ENCODE measurements at regions not wholly inside any gene's neighbourhood (a gene's known extent, or its start where the extent isn't known, plus 50 kb on each side); places are given as distances from the start of the nearest gene placed in this dataset.

- no TSS peak for BruUV-seq (replicated peaks)
- CTCF ChIA-PET (ENCODE audit: unreplicated experiment), result no interaction called here
These were observed 263.2 kb downstream of the TOX3 start for GRCh38 chr16:52283584-52284375.

GRCh38 chr16:52283018-52283417 lies 263.9 kb downstream of the TOX3 start:
- intact Hi-C loops (cut with micrococcal nuclease; ENCODE audit: unreplicated experiment), result no loop called here
- no peaks in the 10 kb centered on the region for H3K9me2 ChIP-seq (ENCODE audit: insufficient read depth, low read length)
- no TSS peak for BruUV-seq (replicated peaks)

More at GRCh38 chr16:52283584-52284375, 263.2 kb downstream of the TOX3 start:
- Histone ChIP-seq H3K9me3 (ENCODE audit: low read length) (no peaks in the 10 kb centered on the region), H3K4me2 (ENCODE audit: low read length) (no peak overlapping the region), H3K9me2 (ENCODE audit: insufficient read depth, low read length) (no peaks in the 10 kb centered on the region), H3K27ac (ENCODE audit: low read depth, low read length, poor library complexity, severe bottlenecking) (no peak overlapping the region), H3K79me2 (ENCODE audit: insufficient read depth, low read depth, low read length) (no peaks in the 10 kb centered on the region), H3K36me3 (ENCODE audit: insufficient read depth, low read length) (no peaks in the 10 kb centered on the region), H2AFZ (ENCODE audit: low read length) (no peak overlapping the region), H3K4me3 (ENCODE audit: low read depth, low read length, poor library complexity, severe bottlenecking) (no peak overlapping the region), H3K4me1 (ENCODE audit: insufficient read depth, low read length, poor library complexity, severe bottlenecking) (no peaks in the 10 kb centered on the region), H4K20me1 (ENCODE audit: insufficient read depth, low read length) (no peaks in the 10 kb centered on the region)
- intact Hi-C loops (cut with micrococcal nuclease; ENCODE audit: unreplicated experiment), result no loop called here
- POLR2A ChIA-PET, result interaction anchor here (0.7 kb wide), 1 partner anchor 98 kb away, joined by 3 read pairs; no protein-coding TSS in a partner anchor
- TF ChIP-seq CTCF (conservative IDR thresholded peaks at IDR 0.05; ENCODE audit: low read length) (no peak), EZH2phosphoT487 (IDR thresholded peaks at IDR 0.05; ENCODE audit: borderline replicate concordance, low read depth, low read length) (no peak)
- DNase-seq (ENCODE audit: low spot score), result no peak

More at GRCh38 chr16:52283018-52283417, 263.9 kb downstream of the TOX3 start:
- TF ChIP-seq CTCF (conservative IDR thresholded peaks at IDR 0.05; ENCODE audit: low read length), result no peak
- no peak for TF ChIP-seq EZH2phosphoT487 (IDR thresholded peaks at IDR 0.05; ENCODE audit: borderline replicate concordance, low read depth, low read length)
- CTCF ChIA-PET (ENCODE audit: unreplicated experiment), result no interaction called here
- Histone ChIP-seq H3K4me3 (ENCODE audit: low read depth, low read length, poor library complexity, severe bottlenecking) (no peak overlapping the region), H3K9me3 (ENCODE audit: low read length) (no peaks in the 10 kb centered on the region), H3K4me1 (ENCODE audit: insufficient read depth, low read length, poor library complexity, severe bottlenecking) (no peaks in the 10 kb centered on the region), H4K20me1 (ENCODE audit: insufficient read depth, low read length) (no peaks in the 10 kb centered on the region), H3K4me2 (ENCODE audit: low read length) (no peak overlapping the region), H3K27ac (ENCODE audit: low read depth, low read length, poor library complexity, severe bottlenecking) (no peak overlapping the region), H2AFZ (ENCODE audit: low read length) (no peak overlapping the region), H3K79me2 (ENCODE audit: insufficient read depth, low read depth, low read length) (no peaks in the 10 kb centered on the region), H3K36me3 (ENCODE audit: insufficient read depth, low read length) (no peaks in the 10 kb centered on the region)
- no peak for DNase-seq (ENCODE audit: low spot score)
- POLR2A ChIA-PET, result interaction anchor here (0.7 kb wide), 1 partner anchor 97 kb away, joined by 3 read pairs; no protein-coding TSS in a partner anchor

Measured in OCI-LY7 (cell line).